Stimulated activated CD8-positive, alpha-beta memory T cell treated with anti-CD3 and anti-CD28 coated beads, Interleukin-15, amount 100 ng/mL, for 4 hours (primary cell): ENCODE measurements at regions not wholly inside any gene's neighbourhood (a gene's known extent, or its start where the extent isn't known, plus 50 kb on each side); places are given as distances from the start of the nearest gene placed in this dataset.

Experiments used
- DNase-seq, 2 donors: peaks; one replicate each; pipeline ENCODE4 v3.0.0-alpha.2; 2020; ENCODE audit warnings: low read depth in 2 of 2

DNA sequence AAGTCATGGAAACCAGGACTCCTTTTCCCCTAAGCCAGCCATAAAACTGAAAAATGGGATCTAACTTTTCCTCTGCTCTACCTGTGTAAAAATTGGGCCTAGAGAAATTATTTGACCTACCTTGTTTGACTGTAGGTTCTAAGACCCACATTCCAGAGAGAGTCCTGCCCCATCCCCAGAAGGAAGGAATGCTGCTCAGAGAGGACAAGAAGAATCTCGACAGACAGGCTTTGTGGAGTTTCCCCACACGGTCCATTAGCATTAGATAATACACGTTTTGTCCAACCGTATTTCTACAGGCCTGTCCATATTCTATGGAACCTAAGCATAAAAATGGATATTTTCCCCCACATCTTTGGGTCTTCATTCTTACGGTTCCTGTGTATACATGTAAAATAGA, 403.3 kb downstream of the METTL4 start:
- DNase-seq: no peak

DNA sequence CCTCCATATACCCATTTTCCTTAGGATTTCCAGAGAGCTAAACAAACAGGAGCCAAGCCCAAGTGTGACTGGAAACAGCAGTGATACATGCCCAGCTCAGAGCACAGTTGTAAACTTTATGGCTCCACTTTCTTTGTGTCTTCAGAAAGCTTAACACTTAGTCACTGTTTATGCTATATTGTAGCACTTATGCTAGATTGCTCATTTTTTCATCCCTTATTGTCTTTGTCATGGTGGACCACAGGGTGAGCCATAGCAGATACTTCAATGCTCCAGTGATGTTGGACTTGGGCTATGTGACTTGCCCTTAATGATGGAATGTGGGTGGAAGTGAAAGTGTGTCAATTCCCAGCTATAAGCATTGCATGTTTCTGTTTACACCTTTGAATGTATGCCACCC, 401.6 kb downstream of the METTL4 start:
- no peak for DNase-seq

DNA sequence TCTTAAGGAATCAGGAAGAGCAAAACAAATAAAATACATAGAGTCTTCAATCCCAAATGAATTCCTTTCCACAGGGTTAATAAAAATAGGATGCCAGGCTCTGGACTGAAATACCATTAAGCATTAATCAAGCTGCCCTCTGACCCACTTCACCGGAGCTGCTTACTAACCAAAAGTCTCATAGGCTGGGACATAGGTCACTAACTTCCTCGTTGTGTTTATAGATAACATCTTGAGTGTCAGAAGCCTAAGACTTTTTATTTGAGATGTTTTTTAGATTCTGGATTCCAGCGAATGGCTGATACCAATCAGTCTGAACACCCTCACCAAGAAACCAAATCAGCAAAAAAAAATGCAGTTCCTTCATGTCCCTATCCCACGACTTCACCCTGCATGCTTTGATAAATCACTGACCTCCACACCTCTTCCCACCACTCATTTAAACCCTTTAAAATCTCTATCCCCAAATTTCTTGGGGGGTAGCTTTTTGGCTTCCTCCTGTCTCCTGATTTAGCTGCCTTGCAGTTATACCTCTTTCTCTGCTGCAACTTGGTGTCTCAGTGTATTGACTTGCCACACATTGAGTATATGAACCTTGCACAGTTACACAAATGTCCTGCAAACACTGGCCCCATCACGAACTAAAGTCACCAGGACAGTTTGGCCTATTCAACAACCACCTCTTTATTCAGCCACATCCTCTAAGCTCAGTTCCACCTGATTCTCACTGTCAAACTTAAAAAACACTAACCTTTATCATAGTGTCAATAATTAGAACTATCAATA, 399.3 kb downstream of the METTL4 start:
- no peak for DNase-seq

DNA sequence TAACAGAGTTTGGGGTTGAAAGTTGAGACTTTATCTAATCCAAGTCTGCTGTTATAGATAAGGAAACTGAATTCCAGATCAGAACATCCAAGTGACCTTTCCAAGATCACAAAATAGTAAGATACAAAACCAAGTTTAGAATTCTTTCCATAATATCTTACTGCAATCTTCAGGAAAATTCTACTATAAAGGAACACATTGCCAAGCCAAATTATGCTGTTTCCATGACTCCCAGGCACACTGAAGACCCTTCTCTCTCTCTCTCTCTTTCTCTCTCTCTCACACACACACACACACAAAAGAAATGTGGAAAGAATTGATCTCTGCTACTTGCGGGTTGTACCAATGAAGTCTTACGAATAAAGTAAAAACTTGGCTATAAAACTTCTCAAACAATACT, 398.4 kb downstream of the METTL4 start:
- no peak for DNase-seq

DNA sequence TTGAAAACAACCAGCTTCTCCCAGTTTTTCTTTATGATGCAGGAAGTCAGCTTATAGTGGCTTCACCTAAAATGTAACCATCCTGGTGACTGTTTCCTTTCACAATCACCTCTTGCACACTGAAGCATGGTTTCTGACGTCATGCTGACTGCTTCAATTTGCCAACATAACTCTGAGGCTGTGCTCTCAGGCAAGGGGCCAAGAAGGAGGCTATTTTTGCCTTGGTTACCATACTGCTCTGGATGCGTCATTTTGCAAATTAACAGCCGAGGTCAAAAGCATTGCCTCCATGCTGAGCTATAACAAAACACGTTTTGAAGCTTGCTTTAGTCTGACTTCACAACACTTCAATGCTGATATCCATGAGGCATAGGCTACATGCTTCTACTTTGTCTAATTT, 397.8 kb downstream of the METTL4 start:
- DNase-seq: no peak

DNA sequence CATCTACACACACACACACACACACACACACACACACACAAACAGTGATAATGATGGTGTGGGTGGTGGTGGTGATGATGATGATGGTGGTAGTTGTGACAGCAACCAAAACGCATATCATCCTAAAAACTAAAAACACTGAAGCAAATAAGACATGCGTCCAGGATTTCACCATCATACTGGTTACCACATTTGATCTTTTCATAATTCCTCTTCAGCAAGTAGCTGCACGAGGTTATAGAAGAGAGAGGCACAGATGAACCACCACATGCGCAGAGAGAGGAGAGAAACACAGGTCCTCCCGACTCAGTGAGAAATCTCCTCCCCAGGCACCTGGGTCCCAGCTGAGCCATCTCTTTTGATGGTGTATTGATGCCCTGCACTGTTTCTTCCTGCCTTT, 393.3 kb downstream of the METTL4 start:
- no peak for DNase-seq

DNA sequence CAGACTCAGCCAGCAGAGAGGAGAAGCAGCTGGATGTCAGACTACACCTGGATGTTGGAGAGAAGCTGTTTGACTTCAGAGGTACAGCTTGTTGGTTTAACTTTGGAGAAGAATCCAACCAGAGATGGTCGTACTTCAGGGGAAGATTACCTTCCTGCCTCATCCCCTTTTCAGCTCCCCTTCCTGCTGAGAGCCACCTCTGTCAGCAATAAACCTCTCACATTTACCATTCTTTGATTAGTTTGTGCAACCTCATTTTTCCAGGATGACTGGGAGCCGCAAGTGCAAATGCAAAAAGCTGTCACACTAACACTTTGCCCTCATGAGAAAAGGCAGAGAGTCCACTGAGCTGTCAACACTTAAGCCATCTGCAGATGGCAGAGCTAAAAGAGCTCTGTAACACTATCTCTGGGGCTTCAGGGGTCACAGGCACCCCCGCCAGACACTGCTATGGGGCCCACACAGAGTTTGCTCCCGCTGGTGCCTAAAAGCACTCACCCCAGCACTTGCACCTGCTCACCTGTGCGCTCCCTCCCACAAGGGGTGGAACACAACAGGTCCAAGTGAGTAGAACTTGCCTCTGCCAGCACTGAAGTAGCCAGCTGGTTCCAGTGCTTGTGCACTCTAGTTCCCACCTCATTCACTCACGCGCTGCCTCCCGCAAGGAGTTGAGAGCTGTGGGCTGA, 391.7 kb downstream of the METTL4 start:
- no peak for DNase-seq

DNA sequence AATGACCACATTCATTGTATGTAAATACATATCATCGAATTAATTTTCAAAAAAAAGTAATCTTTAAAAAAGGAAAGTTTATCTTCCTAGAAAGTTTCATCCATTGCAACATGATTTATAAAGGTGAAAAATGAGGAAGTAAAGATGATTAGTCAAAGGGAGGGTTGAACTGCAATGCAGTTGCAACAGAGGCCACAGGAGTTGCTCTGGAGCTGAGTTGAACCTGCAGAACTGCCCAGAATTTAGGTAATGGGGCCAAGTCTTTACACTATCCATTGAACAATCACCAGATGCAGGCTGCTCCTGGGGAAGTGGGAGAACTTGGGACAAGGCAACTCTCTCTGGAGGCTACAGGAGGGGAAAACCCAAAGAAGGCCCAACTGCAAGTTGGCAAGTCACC, 390.7 kb downstream of the METTL4 start:
- DNase-seq: no peak

DNA sequence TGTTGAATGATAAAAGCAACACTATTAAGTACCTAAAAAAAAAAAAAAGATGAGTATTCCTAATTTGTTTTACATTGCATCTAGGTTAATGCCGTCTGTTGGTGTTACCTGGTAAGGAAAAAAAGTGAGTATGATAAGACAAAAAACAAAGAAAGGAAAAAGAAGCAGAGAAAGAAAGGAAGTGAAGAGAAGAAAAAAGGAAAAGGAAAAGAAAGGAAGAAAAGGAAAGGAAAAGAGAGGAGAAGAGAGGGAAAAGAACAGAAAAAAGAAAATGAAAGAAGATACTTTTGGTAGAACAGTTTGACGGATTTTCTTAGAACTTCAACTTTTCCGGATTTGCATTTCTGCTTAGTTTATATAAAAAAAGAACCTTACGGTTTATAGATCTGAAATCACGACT, 387.9 kb downstream of the METTL4 start:
- DNase-seq: no peak

DNA sequence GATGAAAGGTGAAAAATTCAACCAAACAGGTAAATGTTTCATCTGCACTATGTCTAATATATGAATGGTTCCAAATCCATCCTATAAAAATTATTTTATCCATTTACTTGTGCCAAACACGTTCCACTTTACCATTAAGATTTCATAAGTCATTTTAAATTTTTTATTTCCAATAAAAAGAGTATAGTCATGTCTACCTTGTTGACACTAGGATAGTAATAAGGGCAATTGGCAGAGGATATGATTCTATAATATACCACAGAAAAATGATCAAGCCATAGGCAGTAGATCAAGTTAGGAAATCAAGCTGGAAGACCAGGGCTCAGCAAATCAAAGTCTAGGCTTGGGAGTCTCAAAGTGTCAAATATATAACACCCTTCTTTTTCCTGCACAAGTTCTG, 384.3 kb downstream of the METTL4 start:
- DNase-seq: no peak

DNA sequence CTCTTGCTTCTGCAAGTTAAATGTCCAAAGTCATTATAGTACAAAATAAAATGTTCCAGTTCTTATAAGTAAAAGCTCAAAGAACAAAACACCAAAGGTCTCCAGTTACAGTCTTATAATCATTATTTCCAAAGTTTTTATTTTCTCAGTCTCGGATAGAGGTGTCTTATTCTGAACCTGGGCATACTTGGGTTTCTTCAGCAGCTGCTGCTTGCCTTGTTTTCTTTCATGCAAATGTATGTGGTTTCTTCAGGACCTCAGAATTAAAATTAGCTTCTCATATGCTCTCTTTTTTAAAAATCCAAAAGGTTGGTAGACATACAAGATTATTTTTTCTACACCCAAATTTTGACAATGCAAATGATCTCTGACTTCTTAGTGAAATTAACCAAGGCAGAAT, 383.0 kb downstream of the METTL4 start:
- no peak for DNase-seq

DNA sequence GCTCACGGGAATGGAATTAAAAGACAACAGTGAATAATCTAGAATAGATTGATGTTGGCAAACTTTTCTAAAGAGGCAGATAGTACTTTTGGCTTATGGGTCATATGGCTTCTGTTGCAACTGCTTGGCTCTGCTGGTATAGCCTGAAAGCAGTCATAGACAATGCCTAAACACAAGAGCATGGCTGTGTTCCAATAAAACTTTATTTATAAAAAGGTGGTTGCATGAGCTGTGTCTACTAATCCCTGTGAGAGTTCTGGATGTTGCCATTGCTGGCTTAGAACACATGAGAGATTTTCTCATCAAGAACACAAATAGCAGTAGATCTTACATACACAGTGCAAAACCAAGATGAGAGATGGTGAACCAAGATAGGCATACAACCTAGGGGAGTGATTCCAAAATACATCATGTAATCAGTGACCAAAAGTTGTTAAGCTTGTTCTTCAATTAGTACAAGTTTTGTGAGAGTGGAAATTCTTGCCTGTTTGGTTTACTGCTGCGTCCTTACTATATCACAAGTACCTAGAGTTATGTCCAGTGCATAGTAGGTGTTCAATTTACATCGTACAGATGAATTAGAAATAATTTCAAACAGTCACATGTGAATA, 380.0 kb downstream of the METTL4 start:
- DNase-seq: no peak

DNA sequence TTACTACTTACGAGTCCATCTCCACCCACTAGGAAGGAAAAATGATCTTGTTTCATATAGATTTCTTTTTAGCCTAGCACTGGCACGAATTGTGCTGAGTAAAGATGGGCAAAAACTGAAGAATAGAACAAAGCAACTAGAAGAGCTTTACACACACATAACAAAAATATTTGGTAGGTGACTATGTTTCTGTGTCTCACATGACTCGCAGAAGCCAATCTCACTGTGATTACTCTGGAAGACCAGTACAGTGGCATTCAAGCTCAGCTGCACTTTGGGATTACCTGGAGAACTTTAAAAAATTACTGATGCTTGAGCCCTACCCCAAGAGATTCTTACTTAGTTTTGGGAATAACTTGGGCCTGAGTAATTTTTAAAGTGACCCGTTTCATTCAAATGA, 378.7 kb downstream of the METTL4 start:
- DNase-seq: no peak

DNA sequence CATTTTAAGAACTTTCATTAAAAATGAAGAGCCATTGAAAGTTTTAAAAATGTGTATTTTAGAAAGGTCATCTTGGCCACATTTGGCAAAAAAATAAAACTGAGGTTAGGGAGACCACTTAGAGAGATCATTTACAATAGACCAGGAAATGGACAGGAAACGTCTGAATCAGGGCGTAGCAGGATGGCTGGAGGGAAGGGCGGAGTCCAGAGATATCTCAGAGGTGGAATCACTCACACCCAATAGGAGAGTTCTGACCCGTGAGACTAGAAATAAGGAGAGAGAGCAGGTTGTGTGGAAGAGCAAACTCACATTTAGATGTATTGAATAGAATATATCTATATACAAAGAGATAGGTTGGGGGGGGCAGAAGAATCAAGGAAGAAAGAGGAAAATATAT, 373.4 kb downstream of the METTL4 start:
- no peak for DNase-seq

DNA sequence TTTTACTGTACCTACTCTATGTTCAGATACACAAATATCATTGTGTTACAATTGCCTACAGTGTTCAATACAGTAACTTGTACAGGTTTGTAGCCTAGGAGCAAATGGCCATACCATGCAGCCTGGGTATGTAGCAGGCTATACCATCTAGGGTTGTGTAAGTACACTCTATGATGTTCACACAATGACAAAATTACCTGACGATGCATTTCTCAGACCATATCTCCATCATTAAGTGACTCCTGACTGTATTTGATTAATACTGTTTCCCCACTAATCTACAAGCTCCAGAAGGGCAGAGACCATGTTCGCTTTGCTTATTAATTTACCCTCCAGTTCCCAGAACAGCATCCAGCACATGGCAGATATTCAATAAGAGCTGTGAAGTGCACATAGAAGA, 372.2 kb downstream of the METTL4 start:
- no peak for DNase-seq

DNA sequence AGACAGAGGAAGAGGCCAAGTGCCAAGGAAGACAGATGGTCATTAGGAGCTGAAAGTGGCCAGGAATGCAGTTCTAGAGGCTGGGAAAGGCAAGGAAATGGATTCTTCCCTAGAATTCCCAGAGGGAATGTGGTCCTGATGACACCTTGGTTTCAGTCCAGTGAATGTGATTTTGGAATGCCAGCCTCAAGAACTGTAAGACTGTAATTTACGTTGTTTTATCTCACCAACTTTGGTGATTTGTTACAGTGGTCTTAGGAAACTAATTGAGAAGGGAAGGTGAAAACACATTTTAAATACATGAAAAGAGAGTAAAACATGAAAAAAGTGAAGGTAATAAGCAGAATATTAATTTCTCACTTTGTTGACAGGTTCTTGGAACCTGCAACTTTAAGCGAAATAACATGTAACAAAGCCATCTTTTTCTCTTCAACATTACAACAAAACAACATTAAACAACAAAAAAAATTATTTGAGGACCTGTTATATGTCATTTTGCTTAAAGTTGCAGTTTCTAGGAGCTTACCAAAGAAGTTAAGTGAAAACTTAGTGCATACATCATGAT, 370.2 kb downstream of the METTL4 start:
- DNase-seq: no peak

DNA sequence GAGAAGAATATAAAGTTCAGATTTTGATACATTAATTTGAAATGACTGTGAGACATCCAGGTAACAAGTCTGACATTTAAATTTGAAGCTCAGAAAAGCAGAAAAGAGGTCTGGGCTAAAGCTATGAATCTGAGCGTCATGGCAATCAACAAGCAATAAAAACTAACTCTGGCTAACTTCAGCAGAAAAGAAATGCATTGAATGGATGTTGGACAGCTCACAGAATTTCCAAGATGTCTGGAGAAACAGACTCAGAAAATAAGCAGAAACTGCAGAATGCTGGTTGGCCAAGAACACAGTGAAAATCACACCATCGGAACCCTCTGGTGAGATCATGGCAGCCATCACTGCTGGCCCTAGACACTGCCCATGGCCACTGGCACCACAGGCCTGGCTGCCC, 366.6 kb downstream of the METTL4 start:
- DNase-seq: no peak

DNA sequence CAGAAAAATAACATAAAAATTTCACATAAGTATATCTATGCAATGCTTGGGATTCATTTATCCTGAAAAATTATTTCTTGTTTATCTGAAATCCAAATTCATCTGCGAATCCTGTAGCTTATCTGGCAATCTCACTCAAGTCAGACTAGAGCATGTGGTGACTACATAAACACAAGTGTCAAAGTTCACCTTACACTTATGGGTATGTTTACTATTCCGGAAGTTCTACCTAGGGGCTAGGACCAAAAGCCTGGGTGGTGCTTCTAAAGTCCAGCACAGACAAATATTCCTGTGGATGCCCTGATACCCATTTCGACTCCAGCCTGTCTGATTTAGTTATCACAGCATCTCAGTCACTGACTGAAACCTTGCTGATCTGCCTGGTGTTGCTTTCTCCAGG, 364.0 kb downstream of the METTL4 start:
- DNase-seq: no peak

DNA sequence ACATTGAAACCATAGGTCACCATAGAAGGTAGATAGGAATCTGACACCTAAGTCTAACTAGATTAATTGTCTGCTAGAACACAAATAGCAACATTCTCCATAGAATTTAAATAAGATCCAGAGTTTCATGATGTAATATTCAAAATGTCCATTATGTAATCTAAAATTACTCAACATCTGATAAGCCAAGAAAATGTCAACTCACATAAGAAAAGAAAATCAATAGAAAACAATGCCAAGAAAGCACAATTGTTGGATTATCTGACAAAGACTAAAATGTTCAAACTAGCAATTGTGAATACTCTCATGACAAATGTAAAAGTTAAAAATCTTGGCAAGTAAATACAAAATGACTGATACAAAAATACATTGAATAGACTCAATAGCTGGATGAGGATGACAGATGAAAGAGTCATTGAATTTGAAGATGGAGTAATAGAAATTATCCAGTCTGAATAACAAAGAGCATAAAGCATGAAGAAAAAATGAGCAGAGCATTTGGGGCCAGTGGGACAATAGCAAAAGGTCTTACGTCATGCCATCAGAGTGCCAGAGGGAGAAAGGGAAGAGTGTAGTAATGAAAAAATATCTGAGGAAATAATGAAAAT, 358.6 kb downstream of the METTL4 start:
- DNase-seq: no peak

DNA sequence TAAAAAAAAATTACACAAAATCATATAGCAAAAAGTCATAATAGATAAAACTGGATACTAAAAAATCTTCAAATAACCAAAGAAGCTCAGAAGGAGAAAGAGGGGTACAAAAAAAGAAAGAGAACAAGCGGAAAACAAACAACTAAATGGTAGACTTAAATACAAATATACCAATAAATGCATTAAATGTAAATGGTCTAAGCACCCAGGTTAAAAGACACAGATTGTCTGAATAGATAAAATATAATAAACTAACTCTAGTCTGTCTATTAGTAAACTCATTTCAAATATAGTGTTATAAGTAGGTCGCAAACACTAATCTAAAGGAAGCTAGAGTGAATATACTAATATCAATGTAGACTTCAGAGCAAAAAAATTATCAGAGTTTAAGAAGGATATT, 357.4 kb downstream of the METTL4 start:
- DNase-seq: no peak

DNA sequence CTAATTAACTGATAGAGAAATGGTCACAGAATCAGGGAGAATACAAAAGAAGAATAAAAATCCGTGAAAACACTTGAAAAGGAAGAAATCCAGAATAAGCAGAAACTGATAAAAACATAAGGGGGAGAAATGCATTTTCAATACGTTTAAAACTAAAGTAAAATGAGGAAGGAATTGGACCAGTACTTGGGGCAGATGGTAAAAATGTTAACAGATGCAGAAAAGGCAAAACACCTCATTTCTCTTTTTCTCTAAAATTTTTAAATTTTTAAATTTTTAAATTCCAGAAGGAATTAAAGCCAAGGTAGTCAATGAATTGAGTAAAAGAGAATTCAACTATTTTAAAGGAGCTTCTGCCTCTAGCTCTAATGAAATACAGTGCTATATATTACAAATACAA, 353.9 kb downstream of the METTL4 start:
- no peak for DNase-seq

DNA sequence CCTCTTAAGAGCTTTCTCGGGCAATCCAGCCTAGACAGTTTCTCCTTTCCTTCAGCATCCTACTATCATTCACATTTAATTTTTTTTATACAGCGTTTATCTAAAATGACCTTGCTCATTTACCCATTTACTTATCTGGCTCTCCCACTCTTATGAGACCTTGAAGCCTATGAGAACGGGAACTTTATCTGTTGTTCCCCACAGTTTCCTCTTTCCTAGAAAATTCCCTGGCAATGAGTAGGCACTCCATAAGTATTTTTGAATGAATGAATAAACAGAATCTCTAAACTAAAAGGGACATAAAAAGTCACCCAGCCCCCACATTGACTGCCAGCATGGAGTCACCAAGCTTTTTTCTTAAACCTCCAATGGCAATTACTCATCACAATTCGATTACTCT, 353.2 kb downstream of the METTL4 start:
- DNase-seq: no peak

DNA sequence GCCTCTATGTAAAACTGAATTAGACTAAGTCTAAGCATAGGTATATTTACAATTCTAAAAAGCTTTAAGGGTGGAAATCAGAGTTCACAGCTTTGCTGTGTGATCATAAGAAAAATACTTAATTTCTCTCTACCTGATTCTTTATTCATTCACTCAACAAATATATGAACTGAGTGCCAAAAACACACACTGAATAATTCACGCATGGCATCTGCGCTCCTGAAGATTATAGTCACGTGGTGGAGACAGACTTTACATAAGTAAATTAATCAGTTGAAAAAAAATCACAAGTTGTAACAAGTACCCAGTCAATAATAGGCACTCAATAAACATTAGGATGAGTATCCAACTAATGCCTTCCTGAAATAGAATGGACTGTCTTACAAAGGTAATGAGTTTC, 351.6 kb downstream of the METTL4 start:
- no peak for DNase-seq
